ENCODE measurements at regions not wholly inside any gene's neighbourhood (a gene's known extent, or its start where the extent isn't known, plus 50 kb on each side); places are given as distances from the start of the nearest gene placed in this dataset.

- TF ChIP-seq ARNT (IDR thresholded peaks at IDR 0.05): no peak
- CTCF ChIA-PET: no interaction called here
- no peak for DNase-seq (ENCODE audit: extremely low spot score)
- POLR2A ChIA-PET: no interaction called here
Observed at GRCh38 chr15:85973584-85974347, 105.9 kb upstream of the AGBL1 start.

- DNase-seq (ENCODE audit: extremely low spot score): no peak
- TF ChIP-seq TARDBP (IDR thresholded peaks at IDR 0.05) (no peak), HDGF (IDR thresholded peaks at IDR 0.05; ENCODE audit: borderline replicate concordance) (no peak), FOXA1 (IDR thresholded peaks at IDR 0.05) (no peak), SP1 (IDR thresholded peaks at IDR 0.05) (no peak), L3MBTL2 (conservative IDR thresholded peaks at IDR 0.05) (no peak)
- ChIA-PET POLR2A (no interaction called here), CTCF (no interaction called here)
Observed at GRCh38 chr15:85974348-85974705, 105.3 kb upstream of the AGBL1 start.

DNA sequence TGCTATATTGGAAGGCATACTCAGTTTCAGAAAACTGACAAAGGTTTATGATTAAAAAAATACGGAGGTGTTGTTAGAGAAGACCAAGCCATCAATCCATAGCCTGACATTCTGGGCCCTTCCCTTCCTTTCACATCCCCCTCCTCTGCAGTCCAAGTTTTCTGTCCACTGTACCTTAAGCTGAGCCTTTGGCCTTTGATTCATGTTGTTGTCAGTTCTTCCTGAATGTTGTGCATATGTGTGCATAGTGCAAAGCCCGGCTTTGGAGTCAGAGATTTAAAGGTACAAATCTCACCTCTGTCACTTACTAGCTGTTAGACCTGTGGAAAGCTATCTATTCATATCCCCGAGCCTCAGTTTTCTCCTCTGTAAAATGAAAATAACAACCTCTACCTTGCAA is 104.9 kb upstream of the AGBL1 start:
- DNase-seq (ENCODE audit: extremely low spot score): no peak
- ChIA-PET CTCF (no interaction called here), POLR2A (no interaction called here)
- TF ChIP-seq ZNF384 (IDR thresholded peaks at IDR 0.05) (no peak), BHLHE40 (IDR thresholded peaks at IDR 0.05; ENCODE audit: borderline replicate concordance) (no peak), FOXM1 (IDR thresholded peaks at IDR 0.05; ENCODE audit: borderline replicate concordance) (no peak), LEF1 (IDR thresholded peaks at IDR 0.05; ENCODE audit: borderline replicate concordance) (no peak), L3MBTL2 (conservative IDR thresholded peaks at IDR 0.05) (no peak), NFRKB (IDR thresholded peaks at IDR 0.05) (no peak), FOXK2 (IDR thresholded peaks at IDR 0.05) (no peak), CTBP1 (IDR thresholded peaks at IDR 0.05; ENCODE audit: borderline replicate concordance) (no peak), SP1 (IDR thresholded peaks at IDR 0.05) (no peak), FOXA1 (IDR thresholded peaks at IDR 0.05) (no peak), HDGF (IDR thresholded peaks at IDR 0.05; ENCODE audit: borderline replicate concordance) (no peak), SUZ12 (IDR thresholded peaks at IDR 0.05) (no peak), ELF4 (IDR thresholded peaks at IDR 0.05) (no peak)

DNA sequence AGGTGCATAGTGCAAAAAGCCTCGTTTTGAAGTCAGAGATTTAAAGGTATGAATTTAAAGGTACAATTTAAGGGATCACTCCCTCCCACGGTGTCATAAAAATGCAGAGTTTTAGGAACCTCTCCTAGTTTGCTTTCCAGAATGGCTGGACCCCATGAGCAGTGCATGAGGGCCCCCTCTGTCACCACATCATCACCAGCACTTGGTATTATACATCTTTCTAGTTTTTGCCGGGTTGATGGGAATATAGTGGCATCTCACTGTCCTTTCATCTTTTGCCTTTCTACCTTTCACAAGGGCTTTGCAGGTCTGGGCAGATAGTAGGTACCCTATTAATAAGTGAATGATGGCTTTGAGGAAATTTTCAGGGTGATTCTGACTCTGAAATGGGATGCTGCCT is 103.6 kb upstream of the AGBL1 start:
- ChIA-PET CTCF (no interaction called here), POLR2A (no interaction called here)
- no peak for DNase-seq (ENCODE audit: extremely low spot score)
- TF ChIP-seq CTBP1 (IDR thresholded peaks at IDR 0.05; ENCODE audit: borderline replicate concordance) (no peak), BHLHE40 (IDR thresholded peaks at IDR 0.05; ENCODE audit: borderline replicate concordance) (no peak), ELF4 (IDR thresholded peaks at IDR 0.05) (no peak), LEF1 (IDR thresholded peaks at IDR 0.05; ENCODE audit: borderline replicate concordance) (no peak), FOXM1 (IDR thresholded peaks at IDR 0.05; ENCODE audit: borderline replicate concordance) (no peak), TARDBP (IDR thresholded peaks at IDR 0.05) (no peak), FOXK2 (IDR thresholded peaks at IDR 0.05) (no peak), NFRKB (IDR thresholded peaks at IDR 0.05) (no peak)

GRCh38 chr15:85976986-85977385 is 102.7 kb upstream of the AGBL1 start:
- TF ChIP-seq ARNT (IDR thresholded peaks at IDR 0.05) (no peak), FOXK2 (IDR thresholded peaks at IDR 0.05) (no peak), CTBP1 (IDR thresholded peaks at IDR 0.05; ENCODE audit: borderline replicate concordance) (no peak), SP1 (IDR thresholded peaks at IDR 0.05) (no peak), BHLHE40 (IDR thresholded peaks at IDR 0.05; ENCODE audit: borderline replicate concordance) (no peak), L3MBTL2 (conservative IDR thresholded peaks at IDR 0.05) (no peak), ZNF384 (IDR thresholded peaks at IDR 0.05) (no peak), NFRKB (IDR thresholded peaks at IDR 0.05) (no peak)
- CTCF ChIA-PET: no interaction called here
- POLR2A ChIA-PET: no interaction called here
- DNase-seq (ENCODE audit: extremely low spot score): no peak

GRCh38 chr15:85977586-85977985 is 102.1 kb upstream of the AGBL1 start:
- no peak for DNase-seq (ENCODE audit: extremely low spot score)
- CTCF ChIA-PET: no interaction called here
- POLR2A ChIA-PET: no interaction called here
- TF ChIP-seq FOXA1 (IDR thresholded peaks at IDR 0.05) (no peak), HDGF (IDR thresholded peaks at IDR 0.05; ENCODE audit: borderline replicate concordance) (no peak), ARNT (IDR thresholded peaks at IDR 0.05) (no peak), ELF4 (IDR thresholded peaks at IDR 0.05) (no peak), SUZ12 (IDR thresholded peaks at IDR 0.05) (no peak), NFRKB (IDR thresholded peaks at IDR 0.05) (no peak), BHLHE40 (IDR thresholded peaks at IDR 0.05; ENCODE audit: borderline replicate concordance) (no peak), LEF1 (IDR thresholded peaks at IDR 0.05; ENCODE audit: borderline replicate concordance) (no peak), PKNOX1 (IDR thresholded peaks at IDR 0.05) (no peak), FOXM1 (IDR thresholded peaks at IDR 0.05; ENCODE audit: borderline replicate concordance) (no peak), FOXK2 (IDR thresholded peaks at IDR 0.05) (no peak), CTBP1 (IDR thresholded peaks at IDR 0.05; ENCODE audit: borderline replicate concordance) (no peak), SP1 (IDR thresholded peaks at IDR 0.05) (no peak), TARDBP (IDR thresholded peaks at IDR 0.05) (no peak), L3MBTL2 (conservative IDR thresholded peaks at IDR 0.05) (no peak), ZNF384 (IDR thresholded peaks at IDR 0.05) (no peak)

DNA sequence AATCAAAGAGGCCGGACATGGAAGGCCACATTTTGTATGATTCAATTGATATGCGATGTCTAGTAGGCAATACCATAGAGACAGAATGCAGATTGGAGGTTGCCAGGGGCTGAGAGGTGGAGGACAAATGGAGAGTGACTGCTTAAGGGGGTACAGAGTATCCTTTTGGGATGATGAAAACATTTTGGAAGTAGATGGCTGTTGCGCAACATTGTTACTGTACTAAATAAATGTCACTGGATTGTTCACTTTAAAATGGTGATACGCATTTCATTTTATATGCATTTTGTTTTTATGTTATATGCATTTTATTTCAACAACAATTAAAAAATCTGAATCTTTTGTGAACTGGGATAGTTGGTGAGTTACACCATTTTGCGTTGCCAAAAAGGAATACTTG is 99.7 kb upstream of the AGBL1 start:
- TF ChIP-seq NFRKB (IDR thresholded peaks at IDR 0.05) (no peak), FOXM1 (IDR thresholded peaks at IDR 0.05; ENCODE audit: borderline replicate concordance) (no peak), L3MBTL2 (conservative IDR thresholded peaks at IDR 0.05) (no peak), ARNT (IDR thresholded peaks at IDR 0.05) (no peak)
- ChIA-PET CTCF (no interaction called here), POLR2A (no interaction called here)
- DNase-seq (ENCODE audit: extremely low spot score): no peak

GRCh38 chr15:85980946-85981345 is 98.7 kb upstream of the AGBL1 start:
- ChIA-PET CTCF (no interaction called here), POLR2A (no interaction called here)
- TF ChIP-seq NFRKB (IDR thresholded peaks at IDR 0.05) (no peak), FOXK2 (IDR thresholded peaks at IDR 0.05) (no peak)
- no peak for DNase-seq (ENCODE audit: extremely low spot score)

All from HEK293T (cell line).